Endothelial cell of hepatic sinusoid (primary cell): ENCODE measurements at regions not wholly inside any gene's neighbourhood (a gene's known extent, or its start where the extent isn't known, plus 50 kb on each side); places are given as distances from the start of the nearest gene placed in this dataset.

Experiments used
- in situ Hi-C: cut with HindIII; loops from 2 replicates; pipeline ENCODE4 v1.10.0; 2017; ENCODE audit warnings: low sequenced_read_pairs

- in situ Hi-C loops = no loop called here
Measured at GRCh38 chr12:66848967-66849366, 170.1 kb upstream of the GRIP1 start.

- in situ Hi-C loops = no loop called here
Measured at GRCh38 chr12:66851134-66851533, 172.3 kb upstream of the GRIP1 start.

GRCh38 chr12:66852091-66852490 is 173.2 kb upstream of the GRIP1 start:
- in situ Hi-C loops = no loop called here

GRCh38 chr12:66852765-66853164 is 173.9 kb upstream of the GRIP1 start:
- in situ Hi-C loops = no loop called here

GRCh38 chr12:66859751-66860440 is 181.0 kb upstream of the GRIP1 start:
- in situ Hi-C loops = no loop called here

- in situ Hi-C loops = no loop called here
Measured at GRCh38 chr12:66860752-66861750, 182.2 kb upstream of the GRIP1 start.

GRCh38 chr12:66862356-66862985 is 183.6 kb upstream of the GRIP1 start:
- in situ Hi-C loops = no loop called here

- in situ Hi-C loops = no loop called here
Measured at GRCh38 chr12:66863276-66863675, 184.4 kb upstream of the GRIP1 start.

GRCh38 chr12:66877925-66878324 is 199.0 kb upstream of the GRIP1 start:
- in situ Hi-C loops = no loop called here

- in situ Hi-C loops = no loop called here
Measured at GRCh38 chr12:66879409-66879808, 200.5 kb upstream of the GRIP1 start.

- in situ Hi-C loops = no loop called here
Measured at GRCh38 chr12:66881386-66881785, 202.5 kb upstream of the GRIP1 start.

- in situ Hi-C loops = no loop called here
Measured at GRCh38 chr12:66884091-66884490, 205.2 kb upstream of the GRIP1 start.

- in situ Hi-C loops = no loop called here
Measured at GRCh38 chr12:66885115-66885875, 206.4 kb upstream of the GRIP1 start.

- in situ Hi-C loops = no loop called here
Measured at GRCh38 chr12:66896797-66897196, 217.9 kb upstream of the GRIP1 start.

- in situ Hi-C loops = no loop called here
Measured at GRCh38 chr12:66898700-66899469, 220.0 kb upstream of the GRIP1 start.

- in situ Hi-C loops = no loop called here
Measured at GRCh38 chr12:66899588-66899987, 220.7 kb upstream of the GRIP1 start.

GRCh38 chr12:66900616-66901015 is 221.7 kb upstream of the GRIP1 start:
- in situ Hi-C loops = no loop called here

GRCh38 chr12:66901138-66901932 is 222.5 kb upstream of the GRIP1 start:
- in situ Hi-C loops = no loop called here

- in situ Hi-C loops = no loop called here
Measured at GRCh38 chr12:66902020-66902419, 223.1 kb upstream of the GRIP1 start.
